Activated CD8-positive, alpha-beta memory T cell treated with anti-CD3 and anti-CD28 coated beads for 36 hours (primary cell): ENCODE measurements at regions not wholly inside any gene's neighbourhood (a gene's known extent, or its start where the extent isn't known, plus 50 kb on each side); places are given as distances from the start of the nearest gene placed in this dataset.

ENCODE experiments used
- CTCF ChIA-PET: fragments of 350-600 bp; sonication (Branson Sonifier 250); formaldehyde crosslinking; loops from one replicate; lab custom pipeline; 2021; ENCODE audit warnings: antibody characterized with exemption; lab: Charles Lee
- POLR2A ChIA-PET: fragments of 350-600 bp; sonication (Branson Sonifier 250); formaldehyde crosslinking; loops from one replicate; lab custom pipeline; 2021; ENCODE audit warnings: antibody characterized with exemption; lab: Charles Lee

DNA sequence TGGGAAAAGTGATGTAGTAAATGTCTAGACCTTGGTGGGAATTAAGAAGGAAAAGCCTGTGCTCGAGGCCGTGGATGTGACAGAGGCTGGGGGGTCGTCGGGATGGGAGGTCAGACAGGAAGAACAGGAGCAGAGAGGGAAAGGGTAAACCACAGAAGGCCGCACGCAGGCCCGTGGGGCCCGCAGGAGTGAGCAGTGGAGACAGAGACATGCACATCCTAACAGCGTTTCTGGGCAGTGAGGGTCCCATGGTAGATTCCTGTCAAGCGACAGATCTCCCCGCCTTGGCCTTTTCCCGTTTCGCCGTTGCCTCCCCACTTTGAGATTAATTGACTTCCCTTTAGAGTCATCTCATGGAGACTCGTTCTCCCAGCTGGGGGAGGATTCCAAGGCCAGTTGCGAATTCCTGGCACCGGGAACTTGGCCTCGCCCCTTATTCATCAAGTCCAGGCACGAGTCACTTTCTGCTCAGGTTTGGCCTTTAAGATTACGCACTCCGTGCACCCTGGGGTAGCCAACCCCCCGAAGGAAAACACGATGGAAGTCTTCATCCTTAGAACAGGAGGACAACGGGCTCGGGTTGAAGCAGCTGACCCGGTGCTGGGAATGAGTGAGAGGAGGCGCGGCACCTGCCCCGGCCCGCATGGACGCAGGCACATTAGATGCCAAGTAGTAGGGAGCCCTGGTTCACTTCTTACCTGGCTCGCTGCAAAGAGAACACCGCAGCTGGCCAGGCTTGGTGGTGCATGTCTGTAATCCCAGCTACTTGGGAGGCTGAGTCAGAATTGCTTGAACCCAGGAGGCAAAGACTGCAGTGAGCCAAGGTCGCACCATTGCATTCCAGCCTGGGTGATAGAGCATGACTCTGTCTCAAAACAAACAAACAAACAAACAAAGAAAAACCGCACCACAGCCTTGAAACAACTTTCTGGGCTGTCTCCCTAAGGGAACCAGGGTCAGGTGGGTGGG is 315.2 kb upstream of the SHH start:
- CTCF ChIA-PET = no interaction called here
- POLR2A ChIA-PET = no interaction called here

DNA sequence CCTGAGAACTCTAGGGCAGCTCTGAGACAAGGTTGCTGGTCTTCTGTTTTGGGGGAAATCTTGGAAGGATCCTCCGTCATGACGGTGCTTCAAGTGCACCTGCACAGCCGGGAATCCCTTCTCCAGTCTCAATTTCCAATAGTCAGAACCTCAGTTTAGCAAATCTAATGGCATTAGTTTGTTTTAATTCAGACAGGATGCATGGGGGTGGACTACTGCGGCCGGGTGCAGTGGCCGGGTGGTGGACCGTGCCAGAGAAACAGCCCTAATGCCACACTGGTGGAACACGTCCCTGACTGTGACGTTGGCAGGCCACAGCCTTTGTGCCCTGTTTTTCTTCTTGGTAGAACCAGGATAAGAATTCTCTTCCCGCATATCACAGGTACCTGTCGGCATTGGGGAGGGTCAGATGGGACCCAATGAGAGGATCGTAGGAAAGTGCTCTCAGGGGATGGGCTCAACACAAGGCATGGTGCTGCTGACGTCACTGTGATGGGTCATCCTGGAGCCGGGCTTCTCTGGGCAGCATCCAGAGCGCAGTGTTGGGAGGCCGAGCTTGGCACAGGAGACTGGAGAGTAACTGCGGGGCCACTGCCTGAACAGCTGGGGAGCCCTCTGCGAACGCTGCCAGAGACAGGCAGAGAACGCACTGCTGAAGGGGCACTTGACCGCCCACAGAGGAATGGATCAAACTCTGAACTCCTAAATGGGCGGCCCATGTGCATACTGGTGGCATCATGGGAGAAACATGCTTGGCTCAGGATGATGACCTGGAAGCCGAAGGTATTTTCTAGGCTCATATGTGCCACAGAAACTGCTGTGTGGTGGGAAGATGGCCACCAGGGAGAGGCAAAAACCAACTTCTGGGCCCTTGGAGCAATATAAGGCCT is 313.8 kb upstream of the SHH start:
- POLR2A ChIA-PET = no interaction called here

DNA sequence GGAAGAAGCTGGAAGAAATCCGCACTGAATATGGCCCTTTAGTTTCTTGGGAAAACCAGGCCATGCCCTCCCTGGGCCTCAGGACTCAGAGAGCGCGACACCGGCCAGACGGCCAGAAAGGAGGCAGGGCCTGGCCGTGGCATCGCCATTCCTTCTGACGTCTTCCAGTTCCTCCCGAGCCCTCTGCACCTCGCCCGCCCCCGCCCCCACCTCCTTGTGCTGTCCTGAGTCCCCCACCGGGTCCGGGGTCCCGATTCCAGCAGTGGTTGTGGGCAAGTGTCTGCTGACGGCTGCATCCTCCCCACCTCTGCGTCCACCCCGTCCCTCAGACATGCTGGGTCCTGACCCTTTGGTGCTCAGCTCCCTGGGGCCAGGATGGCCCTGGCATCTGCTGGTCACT is 312.1 kb upstream of the SHH start:
- ChIA-PET CTCF (no interaction called here), POLR2A (no interaction called here)

More for the DNA sequence above, 313.8 kb upstream of the SHH start:
- CTCF ChIA-PET = no interaction called here

DNA sequence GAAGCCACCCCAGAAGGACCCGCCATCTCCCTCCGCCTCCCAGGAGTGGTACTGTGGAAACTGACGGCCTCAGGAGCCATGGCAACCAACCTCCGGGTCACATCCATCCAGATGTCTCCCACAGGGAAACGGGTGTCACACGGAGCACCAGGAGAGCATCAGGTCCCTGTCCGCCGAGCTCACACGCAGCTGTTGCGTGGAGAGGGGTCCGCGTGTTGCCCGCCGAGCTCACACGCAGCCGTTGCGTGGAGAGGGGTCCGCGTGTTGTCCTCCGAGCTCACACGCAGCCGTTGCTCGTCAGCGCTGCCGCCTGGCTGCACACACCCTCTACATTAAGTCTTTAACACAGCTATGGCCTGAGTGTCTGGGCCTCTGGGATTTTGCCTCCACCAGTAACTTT is 311.1 kb upstream of the SHH start:
- ChIA-PET CTCF (no interaction called here), POLR2A (no interaction called here)

DNA sequence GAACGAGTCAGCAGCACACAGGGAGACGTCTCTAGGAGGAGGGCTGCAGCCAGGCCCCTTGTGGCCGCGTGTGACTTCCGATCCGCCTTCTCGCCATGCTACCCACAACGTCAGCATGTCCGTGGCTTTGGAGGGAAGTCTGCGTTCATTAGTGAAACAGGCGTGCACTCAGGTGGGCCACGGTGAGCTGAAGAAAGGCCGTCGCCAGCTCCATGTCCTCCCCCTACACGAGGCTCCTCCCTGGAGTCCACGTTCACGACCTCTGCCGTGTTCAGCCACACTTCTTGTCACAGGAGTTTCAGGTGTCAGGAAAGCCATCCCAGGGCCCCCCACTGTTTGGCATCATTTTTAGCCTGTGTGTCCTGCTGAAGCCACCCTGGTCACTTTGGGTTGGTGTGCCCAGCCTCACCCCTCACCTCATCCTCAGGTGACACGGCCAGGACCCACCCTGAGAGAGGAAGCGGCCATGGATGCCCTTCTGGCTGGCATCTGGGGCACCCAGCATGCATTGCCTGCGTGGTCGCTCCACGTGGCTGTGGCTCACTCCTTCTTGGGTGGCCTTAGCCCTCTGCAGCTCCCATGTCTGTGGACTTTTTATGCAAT is 310.6 kb upstream of the SHH start:
- CTCF ChIA-PET = no interaction called here

DNA sequence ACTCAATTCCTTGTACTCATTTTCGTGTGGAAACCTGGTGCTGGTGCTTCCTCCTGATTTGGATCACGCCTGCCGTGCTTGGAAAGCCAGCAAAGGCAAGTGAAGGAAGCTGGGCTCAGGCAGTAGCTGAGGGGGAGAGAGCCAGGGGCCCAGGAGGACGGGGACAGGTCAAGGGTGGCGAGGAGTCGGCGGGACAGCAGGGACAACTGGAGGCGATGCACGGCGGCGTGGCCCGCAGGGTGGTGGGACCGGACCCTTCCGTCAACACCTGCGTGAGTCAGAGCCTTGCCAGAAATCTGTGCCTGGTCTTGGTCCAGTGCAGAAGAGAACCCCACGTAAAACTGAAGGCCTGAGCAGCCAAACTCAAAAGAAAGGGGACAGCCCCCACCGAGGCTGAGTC is 309.7 kb upstream of the SHH start:
- CTCF ChIA-PET = no interaction called here
- POLR2A ChIA-PET = no interaction called here

More for the DNA sequence above, 310.6 kb upstream of the SHH start:
- POLR2A ChIA-PET = no interaction called here

DNA sequence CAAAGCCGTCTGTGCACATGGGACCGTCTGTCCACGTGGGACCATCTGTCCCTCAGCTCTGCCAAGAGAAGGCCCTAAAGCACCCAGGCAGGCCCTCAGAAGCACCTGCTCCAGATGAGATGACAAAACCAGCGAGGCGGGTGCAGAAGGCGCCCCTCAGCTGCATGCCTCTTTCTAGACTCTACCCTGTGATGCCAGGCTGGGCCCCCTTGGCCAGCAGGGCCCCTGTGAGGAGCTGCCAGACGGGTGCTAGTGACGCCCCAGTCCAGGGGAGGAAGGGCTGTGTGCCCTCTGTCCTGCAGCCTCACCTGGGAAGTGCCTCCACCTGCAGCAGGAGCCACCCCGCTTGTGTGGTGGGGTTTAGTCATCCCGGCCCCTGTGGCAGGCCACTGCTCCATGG is 309.2 kb upstream of the SHH start:
- POLR2A ChIA-PET = no interaction called here
- CTCF ChIA-PET = no interaction called here

DNA sequence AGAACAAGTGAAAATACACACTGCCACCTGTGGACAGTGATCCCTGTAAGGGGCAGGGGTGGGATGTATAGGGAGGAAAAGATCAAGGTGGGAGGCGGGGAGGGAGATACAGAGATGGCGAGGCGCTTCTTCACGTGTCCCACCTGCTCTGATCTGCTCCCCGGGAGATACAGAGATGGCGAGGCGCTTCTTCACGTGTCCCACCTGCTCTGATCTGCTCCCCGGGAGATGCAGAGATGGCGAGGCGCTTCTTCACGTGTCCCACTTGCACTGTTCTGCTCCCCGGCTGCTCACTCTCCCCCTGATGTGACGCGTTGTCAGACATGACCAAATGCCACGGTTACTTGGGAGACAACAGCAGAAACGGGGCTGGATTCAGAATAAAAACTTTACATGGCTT is 308.3 kb upstream of the SHH start:
- ChIA-PET POLR2A (no interaction called here), CTCF (no interaction called here)

DNA sequence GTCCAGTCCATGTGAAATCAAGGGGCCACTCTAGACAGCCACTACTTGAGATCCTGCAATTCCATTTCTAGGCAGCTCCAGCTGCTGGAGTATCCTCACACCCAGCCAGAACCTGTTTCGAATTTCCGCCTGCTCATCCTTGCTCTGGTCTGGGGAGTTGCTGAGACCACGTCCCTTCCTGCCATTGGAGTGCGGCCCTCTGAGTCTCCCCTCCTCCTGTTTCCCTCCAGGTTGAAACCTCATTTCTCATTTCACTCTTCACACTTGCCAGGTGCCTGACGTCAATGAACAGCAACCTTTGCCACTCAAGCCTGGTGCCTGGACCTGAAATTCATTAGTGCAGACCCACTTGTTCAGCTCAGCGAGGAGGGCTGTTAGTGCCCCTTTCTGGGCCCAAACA is 307.5 kb upstream of the SHH start:
- CTCF ChIA-PET = no interaction called here
- POLR2A ChIA-PET = no interaction called here

DNA sequence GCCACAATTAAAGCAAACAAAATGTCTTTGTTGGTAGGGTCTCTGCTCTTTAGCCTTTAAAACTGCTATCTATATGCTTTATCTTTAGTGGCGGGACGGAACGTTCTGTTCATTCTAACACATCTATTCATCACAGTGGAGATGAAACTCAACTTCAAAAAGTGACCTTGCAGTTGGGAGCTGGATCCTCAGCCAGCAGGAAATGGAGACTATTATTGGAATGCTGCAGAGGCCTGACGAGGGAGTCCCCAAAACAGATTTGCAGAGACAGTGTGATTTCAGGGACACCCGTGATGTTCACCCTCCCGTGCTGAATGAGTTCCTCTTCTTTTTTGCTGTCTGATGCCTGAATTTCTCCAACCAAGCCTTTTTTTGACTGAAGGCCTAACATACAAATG is 306.0 kb upstream of the SHH start:
- ChIA-PET CTCF (no interaction called here), POLR2A (no interaction called here)

DNA sequence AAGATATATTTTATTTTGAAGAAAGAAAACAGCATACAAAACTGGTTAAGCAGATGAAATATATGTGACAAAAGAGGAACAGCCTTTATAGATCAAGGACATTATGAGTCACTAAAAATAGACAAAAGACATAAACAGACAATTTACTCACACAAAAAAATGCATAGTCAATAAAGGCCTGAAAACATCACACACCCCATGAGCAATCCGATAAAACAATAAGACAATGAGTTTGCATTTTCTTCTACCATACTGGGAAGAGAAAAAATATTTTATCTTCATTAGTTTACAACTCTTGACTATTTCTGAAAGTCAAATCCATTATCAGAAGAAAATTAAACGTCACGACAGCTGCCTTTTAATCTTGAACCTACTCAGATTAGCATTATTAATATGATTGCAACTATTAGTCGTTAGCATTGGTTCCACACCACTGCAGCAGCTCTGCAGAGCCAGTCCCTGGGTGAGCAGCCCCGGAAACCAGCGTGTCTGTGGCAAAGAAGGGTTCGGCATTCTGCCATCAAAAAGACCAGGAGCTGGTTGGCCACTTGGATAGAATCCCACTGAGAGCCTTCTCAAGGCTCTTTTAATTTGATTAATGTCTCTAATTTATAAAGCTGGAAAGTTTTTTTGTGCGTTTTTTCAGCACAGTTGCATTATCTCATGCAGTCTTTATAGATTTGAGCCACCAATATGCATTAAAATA is 305.4 kb upstream of the SHH start:
- ChIA-PET CTCF (no interaction called here), POLR2A (no interaction called here)

DNA sequence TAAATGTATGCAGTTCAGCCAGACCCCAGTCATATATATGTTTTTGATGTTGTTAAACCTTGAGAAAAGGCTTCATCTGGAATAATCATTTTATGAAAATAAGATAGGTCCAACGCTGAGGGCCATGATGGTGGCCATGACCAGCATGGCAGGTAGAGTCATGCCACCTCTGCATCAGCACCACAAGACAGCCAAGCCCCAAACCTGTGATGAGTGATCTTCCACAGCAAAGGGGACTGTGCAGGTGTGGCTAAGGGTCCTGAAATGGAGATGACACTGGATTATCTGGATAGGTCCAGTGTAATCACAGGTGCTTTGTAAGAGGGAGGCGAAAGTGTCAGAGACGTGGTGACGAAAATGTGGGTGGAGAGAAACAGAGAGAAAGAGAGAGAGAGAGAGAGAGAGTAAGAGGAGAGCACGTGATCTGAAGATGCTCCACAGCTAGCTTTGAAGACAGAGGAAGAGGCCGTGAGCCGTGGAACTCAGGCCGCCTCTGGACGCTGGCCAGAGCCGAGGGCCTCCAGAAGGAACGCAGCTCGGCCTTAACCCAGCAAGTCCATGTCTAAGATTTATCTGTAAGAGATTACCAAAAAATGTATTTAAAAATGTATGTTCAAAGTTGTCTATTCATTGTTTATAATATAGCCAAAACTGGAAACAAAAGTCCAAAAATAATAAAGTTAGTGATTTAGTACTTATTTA is 304.4 kb upstream of the SHH start:
- POLR2A ChIA-PET = no interaction called here
- CTCF ChIA-PET = no interaction called here

DNA sequence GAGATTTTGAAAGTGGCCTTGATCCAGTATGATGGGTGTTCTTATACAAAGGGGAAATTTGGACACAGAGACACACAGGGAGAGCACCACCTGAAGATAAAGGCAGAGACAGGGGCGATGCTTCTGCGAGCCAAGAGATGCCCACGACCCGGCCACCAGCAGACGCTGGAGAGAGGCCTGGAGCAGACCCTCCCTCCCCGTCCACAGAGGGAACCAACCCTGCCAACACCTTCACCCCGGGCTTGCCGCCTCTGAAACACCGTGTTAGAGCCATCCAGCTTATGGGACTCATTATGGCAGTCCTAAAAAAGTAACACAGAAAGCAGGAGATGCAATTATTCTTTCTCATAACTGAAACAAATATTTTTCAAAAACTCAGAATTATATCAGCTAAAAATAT is 303.3 kb upstream of the SHH start:
- POLR2A ChIA-PET = no interaction called here

DNA sequence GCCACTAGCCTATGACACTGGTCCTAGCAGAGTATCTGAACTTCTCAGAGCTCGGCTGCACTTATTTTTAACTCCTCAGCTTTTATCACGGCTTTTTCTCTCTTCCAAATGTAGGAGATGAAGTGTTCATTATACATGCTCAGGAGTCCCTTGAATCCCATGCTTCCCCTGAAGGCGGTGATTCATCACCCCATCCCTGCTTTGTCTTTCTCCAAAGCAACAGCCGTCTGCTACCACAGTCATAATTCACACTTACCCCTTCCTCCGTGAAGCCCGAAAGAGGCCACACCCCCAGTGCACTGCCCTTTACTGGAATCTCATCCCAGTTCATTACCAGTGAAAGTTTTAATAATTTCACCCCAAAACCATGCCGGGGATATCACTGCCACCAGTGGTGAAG is 301.5 kb upstream of the SHH start:
- POLR2A ChIA-PET = no interaction called here
- CTCF ChIA-PET = no interaction called here

More for the DNA sequence above, 303.3 kb upstream of the SHH start:
- CTCF ChIA-PET = no interaction called here

DNA sequence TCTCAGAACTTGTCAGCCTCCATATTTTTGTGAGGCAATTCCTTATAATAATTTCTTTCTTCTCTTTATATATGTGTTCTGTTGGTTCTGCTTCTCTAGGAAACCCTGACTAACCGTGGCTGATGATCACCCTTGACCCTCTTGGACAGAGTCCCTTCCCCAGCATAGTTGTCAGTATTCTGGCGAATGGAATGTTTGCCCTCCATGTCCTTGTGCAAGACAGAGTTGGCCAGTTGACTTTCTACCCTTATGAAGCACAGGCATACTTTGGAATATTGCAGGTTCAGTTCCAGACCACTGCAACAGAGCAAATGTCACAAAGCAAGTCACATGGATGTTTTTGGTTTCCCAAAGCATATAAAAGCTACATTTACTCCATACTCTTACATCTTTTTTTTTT is 297.7 kb upstream of the SHH start:
- CTCF ChIA-PET = no interaction called here
- POLR2A ChIA-PET = no interaction called here

DNA sequence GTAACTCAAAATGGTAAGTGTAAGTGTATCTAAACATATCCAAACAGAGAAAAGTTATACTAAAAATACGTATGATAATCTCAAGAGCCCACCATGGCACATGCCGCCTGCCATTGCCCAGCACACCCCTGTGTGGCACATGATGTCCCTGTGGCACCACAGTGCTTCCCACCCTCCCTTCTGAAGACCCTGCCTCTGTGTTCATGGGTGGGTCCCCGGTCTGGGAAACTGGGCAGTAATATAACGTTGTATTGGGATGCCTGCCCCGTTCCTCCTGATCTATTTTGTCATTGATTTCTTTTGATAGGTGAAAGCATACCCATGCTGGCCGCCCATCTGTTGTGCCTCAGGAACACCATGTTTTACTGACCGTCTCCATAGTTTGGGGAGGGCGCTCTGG is 296.8 kb upstream of the SHH start:
- ChIA-PET CTCF (no interaction called here), POLR2A (no interaction called here)

DNA sequence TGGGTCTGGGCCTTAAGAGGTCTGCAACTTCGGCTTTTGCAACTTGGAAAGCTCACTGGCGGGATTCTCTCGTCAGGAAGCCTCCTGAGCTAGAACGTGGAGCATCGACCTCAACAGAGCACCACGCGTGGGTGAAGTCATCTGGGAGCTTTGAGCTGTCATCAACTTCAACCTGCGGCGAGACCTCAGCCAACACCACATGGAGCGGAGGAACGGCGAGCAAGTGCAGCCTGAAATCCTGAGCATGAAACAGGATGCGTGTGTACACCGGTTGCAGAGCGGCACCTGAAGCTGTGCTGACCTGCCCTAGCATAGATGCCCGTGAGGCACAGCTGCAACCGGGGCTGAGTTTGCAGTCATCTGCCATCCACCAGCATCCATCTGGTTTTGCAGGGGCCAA is 295.7 kb upstream of the SHH start:
- CTCF ChIA-PET = no interaction called here
- POLR2A ChIA-PET = no interaction called here

DNA sequence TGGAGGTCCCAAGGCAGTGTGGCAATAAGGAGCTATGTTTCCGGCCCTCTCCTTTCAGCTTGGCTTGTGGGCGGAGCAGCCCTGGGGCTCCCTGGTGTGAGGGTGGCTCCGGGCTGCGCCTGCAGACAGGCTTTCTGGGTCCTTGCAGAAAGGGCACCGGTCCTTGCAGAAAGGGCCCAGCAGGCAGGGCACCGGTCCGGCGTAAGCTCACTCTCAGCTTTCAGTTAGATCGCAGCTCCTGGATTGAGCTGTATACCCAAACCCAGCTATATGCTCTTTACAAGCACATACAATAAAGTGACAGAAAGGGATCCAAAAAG is 293.8 kb upstream of the SHH start:
- CTCF ChIA-PET = no interaction called here
- POLR2A ChIA-PET = no interaction called here

DNA sequence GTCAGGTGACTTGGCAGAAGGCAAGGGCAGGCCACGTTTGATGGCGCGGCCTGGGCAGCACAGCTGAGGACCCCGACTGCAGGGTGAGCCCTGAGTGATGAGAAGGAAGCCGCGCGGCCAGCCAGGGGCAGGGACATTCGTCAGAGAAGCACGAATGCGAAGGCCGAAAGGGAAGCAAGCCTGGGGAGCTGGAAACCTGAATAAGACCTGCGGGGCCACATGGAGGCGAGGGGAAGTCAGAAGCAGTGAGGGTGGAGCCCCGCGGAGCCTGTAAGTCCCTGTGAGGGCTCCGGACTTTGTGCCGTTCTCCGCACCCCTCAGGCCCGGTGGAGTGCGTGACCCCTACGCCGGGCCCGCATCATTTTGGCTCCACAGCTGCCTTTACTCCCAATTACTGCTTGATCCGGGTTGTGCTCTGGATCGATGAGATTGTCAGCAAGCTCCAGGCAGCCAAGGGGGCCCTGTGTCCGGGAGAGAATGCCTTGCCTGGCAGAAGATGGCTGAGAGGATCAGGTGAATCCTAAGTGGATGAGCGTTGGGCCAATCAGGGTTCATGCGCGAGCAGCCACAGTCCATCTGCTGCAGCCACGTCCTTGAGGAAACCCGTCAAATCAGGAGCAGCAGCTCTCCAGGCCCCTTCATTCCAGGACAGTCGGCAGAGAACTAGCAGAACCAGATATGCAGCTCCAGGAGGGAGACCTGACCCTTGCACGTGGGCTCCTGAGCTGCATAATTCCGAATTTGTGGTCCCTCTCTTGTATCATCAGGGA is 293.3 kb upstream of the SHH start:
- POLR2A ChIA-PET = no interaction called here
- CTCF ChIA-PET = no interaction called here
